ENCODE measurements at regions not wholly inside any gene's neighbourhood (a gene's known extent, or its start where the extent isn't known, plus 50 kb on each side); places are given as distances from the start of the nearest gene placed in this dataset.
A peak's percentile ranks its signal among the peaks of the same experiment; 100 is the strongest.

GRCh38 chr16:73485880-73486279 is 438.0 kb upstream of the ZFHX3 start:
- no peak for DNase-seq (ENCODE audit: low read depth)
- H3K4me3 ChIP-seq (ENCODE audit: low read depth, low read length) = no peak overlapping the region
- TF ChIP-seq, protein P1, sequence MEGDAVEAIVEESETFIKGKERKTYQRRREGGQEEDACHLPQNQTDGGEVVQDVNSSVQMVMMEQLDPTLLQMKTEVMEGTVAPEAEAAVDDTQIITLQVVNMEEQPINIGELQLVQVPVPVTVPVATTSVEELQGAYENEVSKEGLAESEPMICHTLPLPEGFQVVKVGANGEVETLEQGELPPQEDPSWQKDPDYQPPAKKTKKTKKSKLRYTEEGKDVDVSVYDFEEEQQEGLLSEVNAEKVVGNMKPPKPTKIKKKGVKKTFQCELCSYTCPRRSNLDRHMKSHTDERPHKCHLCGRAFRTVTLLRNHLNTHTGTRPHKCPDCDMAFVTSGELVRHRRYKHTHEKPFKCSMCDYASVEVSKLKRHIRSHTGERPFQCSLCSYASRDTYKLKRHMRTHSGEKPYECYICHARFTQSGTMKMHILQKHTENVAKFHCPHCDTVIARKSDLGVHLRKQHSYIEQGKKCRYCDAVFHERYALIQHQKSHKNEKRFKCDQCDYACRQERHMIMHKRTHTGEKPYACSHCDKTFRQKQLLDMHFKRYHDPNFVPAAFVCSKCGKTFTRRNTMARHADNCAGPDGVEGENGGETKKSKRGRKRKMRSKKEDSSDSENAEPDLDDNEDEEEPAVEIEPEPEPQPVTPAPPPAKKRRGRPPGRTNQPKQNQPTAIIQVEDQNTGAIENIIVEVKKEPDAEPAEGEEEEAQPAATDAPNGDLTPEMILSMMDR (IDR thresholded peaks at IDR 0.05; ENCODE audit: control insufficient read depth, extremely low read depth, insufficient read depth) = no peak

GRCh38 chr16:73483934-73484711 is 436.2 kb upstream of the ZFHX3 start:
- TF ChIP-seq, protein P1 (IDR thresholded peaks at IDR 0.05; ENCODE audit: control insufficient read depth, extremely low read depth, insufficient read depth) = no peak
- DNase-seq (ENCODE audit: low read depth) = no peak
- H3K4me3 ChIP-seq (ENCODE audit: low read depth, low read length) = no peak overlapping the region

- no peak for DNase-seq (ENCODE audit: low read depth)
- no peak overlapping the region for H3K4me3 ChIP-seq (ENCODE audit: low read depth, low read length)
Measured at GRCh38 chr16:73483076-73483791, 435.3 kb upstream of the ZFHX3 start.

GRCh38 chr16:73482310-73482709 is 434.4 kb upstream of the ZFHX3 start:
- DNase-seq (ENCODE audit: low read depth) = no peak
- no peak overlapping the region for H3K4me3 ChIP-seq (ENCODE audit: low read depth, low read length)
- TF ChIP-seq, protein P1 (IDR thresholded peaks at IDR 0.05; ENCODE audit: control insufficient read depth, extremely low read depth, insufficient read depth) = no peak

More at GRCh38 chr16:73483076-73483791, 435.3 kb upstream of the ZFHX3 start:
- TF ChIP-seq, protein P1 (IDR thresholded peaks at IDR 0.05; ENCODE audit: control insufficient read depth, extremely low read depth, insufficient read depth) = no peak

DNA sequence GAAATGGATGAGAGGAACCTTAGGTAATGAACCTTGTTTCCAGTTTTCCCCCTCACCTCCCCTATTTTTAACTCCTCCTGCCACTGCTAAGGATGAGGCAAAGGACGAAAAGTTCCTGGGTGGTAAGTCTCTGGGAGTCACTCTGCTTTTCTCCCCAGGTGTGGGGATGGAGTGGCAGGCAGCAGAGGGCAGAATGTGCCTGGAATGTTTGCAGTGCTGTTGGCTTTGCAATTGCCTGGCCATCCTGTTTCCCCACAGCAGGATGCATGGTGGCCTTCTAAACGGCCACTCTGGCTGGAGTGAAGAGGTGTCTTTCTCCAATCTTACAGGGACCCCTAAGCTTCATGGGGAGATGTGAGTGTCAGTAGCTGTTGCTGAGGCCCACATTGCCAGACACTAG is 432.5 kb upstream of the ZFHX3 start:
- H3K4me3 ChIP-seq (ENCODE audit: low read depth, low read length) = no peak overlapping the region
- DNase-seq (ENCODE audit: low read depth) = no peak
- TF ChIP-seq, protein P1 (IDR thresholded peaks at IDR 0.05; ENCODE audit: control insufficient read depth, extremely low read depth, insufficient read depth) = 0 out of 2 replicates have a peak, but pooled peaks have one; percentile 10

GRCh38 chr16:73473713-73474112 is 425.8 kb upstream of the ZFHX3 start:
- H3K4me3 ChIP-seq (ENCODE audit: low read depth, low read length) = no peak overlapping the region
- no peak for DNase-seq (ENCODE audit: low read depth)
- TF ChIP-seq, protein P1 (IDR thresholded peaks at IDR 0.05; ENCODE audit: control insufficient read depth, extremely low read depth, insufficient read depth) = no peak
